ENCODE measurements at regions not wholly inside any gene's neighbourhood (a gene's known extent, or its start where the extent isn't known, plus 50 kb on each side); places are given as distances from the start of the nearest gene placed in this dataset.

- H3K4me1 ChIP-seq (replicated peaks), result no peaks in the 10 kb centered on the region
- no peak for DNase-seq (ENCODE audit: low spot score)
- intact Hi-C loops (cut with DNase I), result no loop called here
- H3K27ac ChIP-seq, result no peak overlapping the region
- 24% methylated on average over 1 of the region's 1 CpG for WGBS
- H3K4me3 ChIP-seq, result no peak overlapping the region
- H3K9me3 ChIP-seq, result no peaks in the 10 kb centered on the region
- H3K27me3 ChIP-seq (replicated peaks; ENCODE audit: insufficient read depth), result no peaks in the 10 kb centered on the region
- H3K36me3 ChIP-seq, result peaks cover 0 to 2% of the 10 kb centered on the region in 2 donors
- TF ChIP-seq, protein P1, sequence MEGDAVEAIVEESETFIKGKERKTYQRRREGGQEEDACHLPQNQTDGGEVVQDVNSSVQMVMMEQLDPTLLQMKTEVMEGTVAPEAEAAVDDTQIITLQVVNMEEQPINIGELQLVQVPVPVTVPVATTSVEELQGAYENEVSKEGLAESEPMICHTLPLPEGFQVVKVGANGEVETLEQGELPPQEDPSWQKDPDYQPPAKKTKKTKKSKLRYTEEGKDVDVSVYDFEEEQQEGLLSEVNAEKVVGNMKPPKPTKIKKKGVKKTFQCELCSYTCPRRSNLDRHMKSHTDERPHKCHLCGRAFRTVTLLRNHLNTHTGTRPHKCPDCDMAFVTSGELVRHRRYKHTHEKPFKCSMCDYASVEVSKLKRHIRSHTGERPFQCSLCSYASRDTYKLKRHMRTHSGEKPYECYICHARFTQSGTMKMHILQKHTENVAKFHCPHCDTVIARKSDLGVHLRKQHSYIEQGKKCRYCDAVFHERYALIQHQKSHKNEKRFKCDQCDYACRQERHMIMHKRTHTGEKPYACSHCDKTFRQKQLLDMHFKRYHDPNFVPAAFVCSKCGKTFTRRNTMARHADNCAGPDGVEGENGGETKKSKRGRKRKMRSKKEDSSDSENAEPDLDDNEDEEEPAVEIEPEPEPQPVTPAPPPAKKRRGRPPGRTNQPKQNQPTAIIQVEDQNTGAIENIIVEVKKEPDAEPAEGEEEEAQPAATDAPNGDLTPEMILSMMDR (IDR thresholded peaks at IDR 0.05), result no peak
- TF ChIP-seq POLR2A (IDR thresholded peaks at IDR 0.05), result no peak
- TF ChIP-seq POLR2AphosphoS5 (IDR thresholded peaks at IDR 0.05), result no peak
Measured at GRCh38 chr6:74936886-74937285, 269.0 kb downstream of the COL12A1 start.

- no peaks in the 10 kb centered on the region for H3K9me3 ChIP-seq
- TF ChIP-seq POLR2AphosphoS5 (IDR thresholded peaks at IDR 0.05) (no peak), POLR2A (IDR thresholded peaks at IDR 0.05) (no peak)
- TF ChIP-seq, protein P1 (IDR thresholded peaks at IDR 0.05), result no peak
- no peak overlapping the region for H3K4me3 ChIP-seq
- H3K4me1 ChIP-seq (replicated peaks), result no peaks in the 10 kb centered on the region
- H3K36me3 ChIP-seq, result no peaks in the 10 kb centered on the region
- no peak overlapping the region for H3K27ac ChIP-seq
- no peak for DNase-seq (ENCODE audit: low spot score)
- 56% methylated on average over 4 of the region's 4 CpGs for WGBS
- intact Hi-C loops (cut with DNase I), result no loop called here
- no peaks in the 10 kb centered on the region for H3K27me3 ChIP-seq (replicated peaks; ENCODE audit: insufficient read depth)
Measured at GRCh38 chr6:74932232-74932888, 273.5 kb downstream of the COL12A1 start.

DNA sequence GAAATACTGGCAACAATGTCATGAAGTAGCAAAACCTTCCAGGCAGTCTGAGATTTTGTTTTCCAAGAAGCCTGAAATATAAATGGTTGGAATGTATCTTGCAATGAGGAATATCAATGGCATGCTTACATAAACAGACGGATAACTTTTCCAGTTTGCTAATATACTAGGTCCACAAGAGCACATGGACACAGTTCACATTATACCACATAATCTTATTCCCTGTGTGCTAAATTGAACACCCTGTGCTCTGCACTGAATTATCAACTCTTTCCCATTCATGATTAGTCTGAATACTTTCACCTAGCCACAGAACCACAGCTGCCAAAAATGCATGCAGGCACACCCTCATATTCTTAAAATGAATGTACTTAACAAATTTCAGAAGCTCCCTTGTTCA is 274.3 kb downstream of the COL12A1 start:
- intact Hi-C loops (cut with DNase I), result no loop called here
- 63% methylated on average over 1 of the region's 1 CpG for WGBS
- no peaks in the 10 kb centered on the region for H3K4me1 ChIP-seq (replicated peaks)
- H3K27ac ChIP-seq, result no peak overlapping the region
- H3K27me3 ChIP-seq (replicated peaks; ENCODE audit: insufficient read depth), result no peaks in the 10 kb centered on the region
- no peak for DNase-seq (ENCODE audit: low spot score)
- H3K4me3 ChIP-seq, result no peak overlapping the region
- no peaks in the 10 kb centered on the region for H3K9me3 ChIP-seq
- TF ChIP-seq POLR2A (IDR thresholded peaks at IDR 0.05) (no peak), POLR2AphosphoS5 (IDR thresholded peaks at IDR 0.05) (no peak)
- TF ChIP-seq, protein P1 (IDR thresholded peaks at IDR 0.05), result no peak
- H3K36me3 ChIP-seq, result no peaks in the 10 kb centered on the region

GRCh38 chr6:74928203-74928602 is 277.6 kb downstream of the COL12A1 start:
- Histone ChIP-seq H3K27me3 (replicated peaks; ENCODE audit: insufficient read depth) (no peaks in the 10 kb centered on the region), H3K27ac (no peak overlapping the region), H3K4me3 (no peak overlapping the region), H3K9me3 (no peaks in the 10 kb centered on the region), H3K4me1 (replicated peaks) (no peaks in the 10 kb centered on the region), H3K36me3 (no peaks in the 10 kb centered on the region)
- 47% methylated on average over 4 of the region's 4 CpGs for WGBS
- TF ChIP-seq, protein P1 (IDR thresholded peaks at IDR 0.05), result no peak
- no peak for TF ChIP-seq POLR2AphosphoS5 (IDR thresholded peaks at IDR 0.05)
- TF ChIP-seq POLR2A (IDR thresholded peaks at IDR 0.05), result no peak
- intact Hi-C loops (cut with DNase I), result no loop called here
- DNase-seq (ENCODE audit: low spot score), result no peak

GRCh38 chr6:74927299-74927698 is 278.6 kb downstream of the COL12A1 start:
- Histone ChIP-seq H3K4me1 (replicated peaks) (no peaks in the 10 kb centered on the region), H3K27ac (no peak overlapping the region), H3K27me3 (replicated peaks; ENCODE audit: insufficient read depth) (no peaks in the 10 kb centered on the region), H3K36me3 (no peaks in the 10 kb centered on the region), H3K4me3 (no peak overlapping the region), H3K9me3 (no peaks in the 10 kb centered on the region)
- 76% methylated on average over 3 of the region's 3 CpGs for whole genome bisulfite sequencing
- intact Hi-C loops (cut with DNase I), result no loop called here
- DNase-seq (ENCODE audit: low spot score), result no peak
- TF ChIP-seq, protein P1 (IDR thresholded peaks at IDR 0.05), result no peak
- TF ChIP-seq POLR2A (IDR thresholded peaks at IDR 0.05) (no peak), POLR2AphosphoS5 (IDR thresholded peaks at IDR 0.05) (no peak)
